IMR-90 (cell line): ENCODE measurements at regions not wholly inside any gene's neighbourhood (a gene's known extent, or its start where the extent isn't known, plus 50 kb on each side); places are given as distances from the start of the nearest gene placed in this dataset.
A peak's percentile ranks its signal among the peaks of the same experiment; 100 is the strongest.

Experiments
- ATAC-seq: fragments of 200-7000 bp; cut with Tn5 transposase; 2 replicates; pipeline ENCODE4 v1.9.1; 2020; ENCODE audit warnings: low read depth, mild to moderate bottlenecking, moderate library complexity
- BruUV-seq: library from RNA; stranded (reverse); fragments of 400-500 nt; replicated peaks from 2 replicates; lab custom pipeline; 2021; lab: Mats Ljungman, UMichigan
- CTCF ChIA-PET: fragments of 300-600 bp; formaldehyde crosslinking; extraction: SDS; loops from one replicate; lab custom pipeline; 2021; ENCODE audit warnings: antibody characterized with exemption; lab: Yijun Ruan, JAX
- POLR2A ChIA-PET: fragments of 300-600 bp; sonication (Branson Sonifier 250); formaldehyde crosslinking; loops from one replicate; lab custom pipeline; 2022; ENCODE audit warnings: antibody characterized with exemption; ENCODE audit not compliant: unreplicated experiment; lab: Charles Lee
- DNase-seq: peaks from one replicate; pipeline ENCODE4 v3.0.0; 2013
- H2AFZ ChIP-seq: replicated peaks from 2 replicates; pipeline ENCODE3; 2013; ENCODE audit warnings: low read length, mild to moderate bottlenecking; ENCODE audit not compliant: poor library complexity
- H2AK5ac ChIP-seq: 2 replicates; pipeline ENCODE4 v1.6.1; 2013; ENCODE audit warnings: low read depth, low read length, inconsistent platforms
- H2AK9ac ChIP-seq: replicated peaks from 2 replicates; pipeline ENCODE3; 2013; ENCODE audit warnings: mild to moderate bottlenecking, low read depth, low read length, moderate library complexity; ENCODE audit not compliant: poor library complexity
- H2BK120ac ChIP-seq: 2 replicates; pipeline ENCODE4 v1.6.1; 2013; ENCODE audit warnings: low read depth, low read length, inconsistent platforms
- H2BK15ac ChIP-seq: 3 replicates; pipeline ENCODE4 v1.6.1; 2013; ENCODE audit warnings: low read depth, low read length, inconsistent platforms
- H2BK20ac ChIP-seq: 2 replicates; pipeline ENCODE4 v1.6.1; 2013; ENCODE audit warnings: low read depth, mild to moderate bottlenecking, inconsistent platforms, low read length, moderate library complexity
- H2BK5ac ChIP-seq: 2 replicates; pipeline ENCODE4 v1.6.1; 2013; ENCODE audit warnings: mild to moderate bottlenecking, low read depth, low read length, inconsistent platforms; ENCODE audit not compliant: poor library complexity, severe bottlenecking
- H3K14ac ChIP-seq: replicated peaks from 2 replicates; pipeline ENCODE4 v1.6.1; 2013; ENCODE audit warnings: low read depth, low read length, inconsistent platforms
- H3K18ac ChIP-seq: 2 replicates; pipeline ENCODE4 v1.6.1; 2013; ENCODE audit warnings: low read depth, low read length, control low read depth
- H3K23ac ChIP-seq: 2 replicates; pipeline ENCODE4 v1.6.1; 2013; ENCODE audit warnings: low read depth, low read length, inconsistent platforms
- H3K27ac ChIP-seq: 2 replicates; pipeline ENCODE4 v1.5.1; 2013; ENCODE audit warnings: mild to moderate bottlenecking, control low read depth, low read length; ENCODE audit not compliant: insufficient read depth
- H3K27me3 ChIP-seq: 2 replicates; pipeline ENCODE4 v1.6.1; 2013; ENCODE audit warnings: low read length; ENCODE audit not compliant: control insufficient read depth, insufficient read depth
- H3K36me3 ChIP-seq: 2 replicates; pipeline ENCODE4 v1.6.1; 2013; ENCODE audit warnings: low read length, mixed read lengths; ENCODE audit not compliant: control insufficient read depth, insufficient read depth
- H3K4ac ChIP-seq: 2 replicates; pipeline ENCODE4 v1.6.1; 2013; ENCODE audit warnings: low read depth, low read length, inconsistent platforms
- H3K4me1 ChIP-seq: 2 replicates; pipeline ENCODE4 v1.6.1; 2013; ENCODE audit warnings: low read length, mixed read lengths; ENCODE audit not compliant: control insufficient read depth, insufficient read depth
- H3K4me2 ChIP-seq: 2 replicates; pipeline ENCODE4 v1.6.1; 2013; ENCODE audit warnings: low read depth, mild to moderate bottlenecking, control low read depth, low read length, moderate library complexity
- H3K4me3 ChIP-seq: 2 replicates; pipeline ENCODE4 v1.5.1; 2013; ENCODE audit warnings: low read depth, mild to moderate bottlenecking, control low read depth, low read length, moderate library complexity; ENCODE audit not compliant: insufficient read depth
- H3K56ac ChIP-seq: 2 replicates; pipeline ENCODE4 v1.6.1; 2013; ENCODE audit warnings: low read length, inconsistent platforms; ENCODE audit not compliant: insufficient read depth; ENCODE audit errors: extremely low read depth
- H3K79me1 ChIP-seq, 2 experiments: 2 replicates each; pipeline ENCODE4 v1.6.1; 2013; ENCODE audit warnings: low read length in 2 of 2, inconsistent platforms in 1 of 2, low read depth in 1 of 2
- H3K9ac ChIP-seq: 2 replicates; pipeline ENCODE4 v1.6.1; 2013; ENCODE audit warnings: low read depth, low read length, control low read depth
- H3K9me1 ChIP-seq: 2 replicates; pipeline ENCODE4 v1.6.1; 2013; ENCODE audit warnings: low read length, inconsistent platforms; ENCODE audit not compliant: insufficient read depth
- H3K9me3 ChIP-seq: 2 replicates; pipeline ENCODE4 v1.6.1; 2013; ENCODE audit warnings: low read length; ENCODE audit not compliant: control insufficient read depth, insufficient read depth
- H4K20me1 ChIP-seq: 2 replicates; pipeline ENCODE4 v1.6.1; 2013; ENCODE audit warnings: low read length, inconsistent platforms; ENCODE audit not compliant: insufficient read depth
- H4K5ac ChIP-seq: 2 replicates; pipeline ENCODE4 v1.6.1; 2013; ENCODE audit warnings: mild to moderate bottlenecking, low read depth, low read length, control low read depth
- H4K8ac ChIP-seq, 2 experiments: 2 replicates each; pipeline ENCODE4 v1.6.1; 2013; ENCODE audit warnings: low read depth in 2 of 2, low read length in 2 of 2, control low read depth in 1 of 2, inconsistent platforms in 1 of 2
- H4K91ac ChIP-seq: 2 replicates; pipeline ENCODE4 v1.6.1; 2013; ENCODE audit warnings: low read depth, low read length, inconsistent platforms; ENCODE audit not compliant: insufficient read depth
- BHLHE40 ChIP-seq: fragments of 150-350 bp; IDR thresholded peaks from 2 replicates; pipeline ENCODE4 v1.6.1; 2016; ENCODE audit warnings: mild to moderate bottlenecking, low read depth, low read length
- CEBPB ChIP-seq: IDR thresholded peaks from 2 replicates; pipeline ENCODE4 v1.6.1; 2012; ENCODE audit warnings: low read depth, low read length, improper control_type of control experiment
- CHD1 ChIP-seq: IDR thresholded peaks from 2 replicates; pipeline ENCODE4 v1.6.1; 2012; ENCODE audit warnings: low read depth, low read length, improper control_type of control experiment
- FOS ChIP-seq: fragments of 150-350 bp; IDR thresholded peaks from 2 replicates; pipeline ENCODE4 v1.6.1; 2016; ENCODE audit warnings: low read depth, low read length
- NFE2L2 ChIP-seq: fragments of 150-350 bp; IDR thresholded peaks from 2 replicates; pipeline ENCODE4 v1.6.1; 2016; ENCODE audit warnings: low read depth, mild to moderate bottlenecking, low read length
- RFX5 ChIP-seq: IDR thresholded peaks from 2 replicates; pipeline ENCODE4 v1.8.0; 2012; ENCODE audit warnings: low read depth, mild to moderate bottlenecking, low read length, moderate library complexity
- WGBS, 2 experiments: methylation state at CpG; one replicate each; pipeline versions ENCODE4 v1.1.5 to v1.1.7; 2013; ENCODE audit warnings: missing lambda C conversion rate in 2 of 2; ENCODE audit not compliant: insufficient read length in 1 of 2; ENCODE audit errors: extremely low coverage in 2 of 2; 5-methylcytosine and 5-hydroxymethylcytosine counted together
- dilution Hi-C: fragments of 300-500 bp; cut with HindIII; formaldehyde crosslinking; loops from one replicate; pipeline ENCODE4 v1.14.3; 2018; ENCODE audit warnings: low sequenced_read_pairs; ENCODE audit not compliant: unreplicated experiment
- in situ Hi-C: fragments of 300-500 bp; cut with MboI; formaldehyde crosslinking; loops from 3 replicates; pipeline ENCODE4 v1.14.3; 2019; ENCODE audit warnings: low sequenced_read_pairs, inconsistent platforms, mixed read lengths
- intact Hi-C: fragments of 100-400 bp; cut with micrococcal nuclease; formaldehyde crosslinking; loops from 2 replicates; pipeline ENCODE4 v1.10.0; 2022

- Histone ChIP-seq H4K8ac (no peak overlapping the region), H3K4me2 (peak overlapping the region; percentile 50), H3K9me3 (no peaks in the 10 kb centered on the region), H3K14ac (no peak overlapping the region), H3K9ac (no peak overlapping the region), H2BK15ac (no peak overlapping the region), H3K56ac (no peak overlapping the region), H3K4me3 (no peak overlapping the region), H3K79me1 (no peaks in the 10 kb centered on the region), H2AFZ (peak overlapping the region; percentile 4), H3K18ac (no peak overlapping the region), H3K4ac (0 out of 2 replicates have a peak overlapping the region, but pooled peaks have one; percentile 5), H3K36me3 (no peaks in the 10 kb centered on the region), H4K5ac (no peak overlapping the region), H2BK20ac (peak overlapping the region; percentile 35; the same call in 1 of the 2 replicates), H3K23ac (no peak overlapping the region), H3K27ac (no peak overlapping the region), H2BK120ac (peak overlapping the region; percentile 24; the same call in 1 of the 2 replicates), H3K9me1 (no peaks in the 10 kb centered on the region), H3K4me1 (peaks cover 6% of the 10 kb centered on the region), H3K27me3 (no peaks in the 10 kb centered on the region), H2AK9ac (no peak overlapping the region), H2AK5ac (no peak overlapping the region), H4K91ac (no peak overlapping the region), H4K20me1 (no peaks in the 10 kb centered on the region), H2BK5ac (no peak overlapping the region)
- in situ Hi-C loops (no loop called here), intact Hi-C loops (loop anchor here (5.0 kb wide), 2 partner anchors 165 to 870 kb away; no protein-coding TSS in a partner anchor), dilution Hi-C loops (no loop called here)
- TF ChIP-seq BHLHE40 (no peak), NFE2L2 (no peak), RFX5 (no peak), CEBPB (no peak), FOS (no peak), CHD1 (no peak)
- ATAC-seq (peak; percentile 44), DNase-seq (no peak)
- ChIA-PET CTCF (interaction anchor here (1.2 kb wide), 1 partner anchor 20 kb away, joined by 6 read pairs; no protein-coding TSS in a partner anchor), POLR2A (no interaction called here)
- no TSS peak for BruUV-seq
- WGBS, 2 experiments: 83% methylated on average over 1 of the region's 10 CpGs; no CpG with 5 or more reads in 1 of the 2 experiments
Observed at GRCh38 chr2:221096706-221097567, 475.2 kb downstream of the EPHA4 start.
